ENCODE measurements at regions not wholly inside any gene's neighbourhood (a gene's known extent, or its start where the extent isn't known, plus 50 kb on each side); places are given as distances from the start of the nearest gene placed in this dataset.

GRCh38 chrY:13082748-13083147, 178.1 kb downstream of the DDX3Y start:
- TF ChIP-seq EZH2 (IDR thresholded peaks at IDR 0.05; ENCODE audit: borderline replicate concordance, low read depth, low read length, severe bottlenecking): no peak
- peak; percentile 24 for TF ChIP-seq CTCF (IDR thresholded peaks at IDR 0.05; ENCODE audit: borderline replicate concordance, extremely low read depth, low read length, poor library complexity, severe bottlenecking)

Measured in DND-41 (cell line).